ENCODE measurements at regions not wholly inside any gene's neighbourhood (a gene's known extent, or its start where the extent isn't known, plus 50 kb on each side); places are given as distances from the start of the nearest gene placed in this dataset.

DNA sequence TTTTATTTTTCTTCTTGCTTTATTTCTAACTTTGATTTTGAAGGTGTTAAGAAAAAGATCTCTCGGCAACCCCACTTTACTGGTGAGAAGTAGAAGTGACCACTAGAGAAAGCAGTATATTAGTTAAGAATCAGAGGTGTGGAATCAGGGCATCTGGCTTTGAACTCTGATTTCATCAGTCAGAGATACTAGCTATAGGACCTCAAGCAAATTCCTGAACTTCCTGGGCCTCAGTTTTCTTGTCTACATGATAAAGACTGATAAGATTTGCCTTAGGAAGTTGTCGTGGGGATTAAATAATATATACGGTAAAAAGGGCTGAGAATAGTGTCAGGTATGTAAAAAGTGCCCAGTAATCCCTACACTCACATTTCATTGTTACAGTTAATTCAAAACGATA, 440.3 kb upstream of the CRIM1 start:
- Histone ChIP-seq H3K4me1 (ENCODE audit: control insufficient read depth in 5 of 5, insufficient read depth in 5 of 5, low read length in 5 of 5) (no peaks in the 10 kb centered on the region), H3K27ac (ENCODE audit: low read depth in 1 of 2, low read length in 1 of 2) (no peak overlapping the region), H3K4me3 (no peak overlapping the region), H3K36me3 (ENCODE audit: control insufficient read depth in 4 of 4, insufficient read depth in 4 of 4, low read length in 4 of 4) (no peaks in the 10 kb centered on the region), H3K9ac (ENCODE audit: insufficient read depth in 1 of 2, low read length in 2 of 2) (no peak overlapping the region), H3K9me3 (ENCODE audit: control insufficient read depth in 4 of 4, insufficient read depth in 3 of 4, low read length in 3 of 4) (no peaks in the 10 kb centered on the region), H3K27me3 (ENCODE audit: control insufficient read depth in 3 of 3, insufficient read depth in 3 of 3, low read length in 2 of 3) (no peaks in the 10 kb centered on the region)
- ATAC-seq (ENCODE audit: insufficient read depth, low FRiP score) (no peak), DNase-seq (no peak)
- TF ChIP-seq, protein P1, sequence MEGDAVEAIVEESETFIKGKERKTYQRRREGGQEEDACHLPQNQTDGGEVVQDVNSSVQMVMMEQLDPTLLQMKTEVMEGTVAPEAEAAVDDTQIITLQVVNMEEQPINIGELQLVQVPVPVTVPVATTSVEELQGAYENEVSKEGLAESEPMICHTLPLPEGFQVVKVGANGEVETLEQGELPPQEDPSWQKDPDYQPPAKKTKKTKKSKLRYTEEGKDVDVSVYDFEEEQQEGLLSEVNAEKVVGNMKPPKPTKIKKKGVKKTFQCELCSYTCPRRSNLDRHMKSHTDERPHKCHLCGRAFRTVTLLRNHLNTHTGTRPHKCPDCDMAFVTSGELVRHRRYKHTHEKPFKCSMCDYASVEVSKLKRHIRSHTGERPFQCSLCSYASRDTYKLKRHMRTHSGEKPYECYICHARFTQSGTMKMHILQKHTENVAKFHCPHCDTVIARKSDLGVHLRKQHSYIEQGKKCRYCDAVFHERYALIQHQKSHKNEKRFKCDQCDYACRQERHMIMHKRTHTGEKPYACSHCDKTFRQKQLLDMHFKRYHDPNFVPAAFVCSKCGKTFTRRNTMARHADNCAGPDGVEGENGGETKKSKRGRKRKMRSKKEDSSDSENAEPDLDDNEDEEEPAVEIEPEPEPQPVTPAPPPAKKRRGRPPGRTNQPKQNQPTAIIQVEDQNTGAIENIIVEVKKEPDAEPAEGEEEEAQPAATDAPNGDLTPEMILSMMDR (IDR thresholded peaks at IDR 0.05; ENCODE audit: control extremely low read depth, extremely low read depth) = no peak
- WGBS, 2 donors = 77 to 80% methylated on average over 4 of the region's 4 CpGs

DNA sequence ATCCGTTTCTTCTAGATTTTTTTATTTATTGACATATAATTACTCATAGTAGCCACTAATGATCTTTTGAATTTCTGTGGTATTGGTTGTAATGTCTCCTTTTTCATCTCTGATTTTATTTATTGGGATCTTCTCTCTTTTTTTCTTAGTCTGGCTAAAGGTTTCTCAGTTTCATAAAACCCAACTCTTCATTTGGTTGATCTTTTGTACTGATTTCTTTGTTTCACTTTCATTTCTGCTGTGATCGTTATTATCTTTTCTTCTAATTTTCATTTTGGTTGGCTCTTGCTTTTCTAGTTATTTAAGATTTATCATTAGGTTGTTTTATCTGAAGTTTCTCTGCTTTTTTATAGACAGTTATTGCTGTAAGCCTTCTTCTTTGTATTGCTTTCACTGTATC, 463.6 kb upstream of the CRIM1 start:
- Histone ChIP-seq H3K4me1 (ENCODE audit: control insufficient read depth in 5 of 5, insufficient read depth in 5 of 5, low read length in 5 of 5) (no peaks in the 10 kb centered on the region), H3K27ac (ENCODE audit: low read depth in 1 of 2, low read length in 1 of 2) (no peak overlapping the region), H3K9me3 (ENCODE audit: control insufficient read depth in 4 of 4, insufficient read depth in 3 of 4, low read length in 3 of 4) (no peaks in the 10 kb centered on the region), H3K27me3 (ENCODE audit: control insufficient read depth in 3 of 3, insufficient read depth in 3 of 3, low read length in 2 of 3) (no peaks in the 10 kb centered on the region), H3K36me3 (ENCODE audit: control insufficient read depth in 4 of 4, insufficient read depth in 4 of 4, low read length in 4 of 4) (no peaks in the 10 kb centered on the region), H3K4me3 (no peak overlapping the region), H3K9ac (ENCODE audit: insufficient read depth in 1 of 2, low read length in 2 of 2) (no peak overlapping the region)
- 86% methylated on average over 2 of the region's 2 CpGs for WGBS, 2 donors
- no peak for ATAC-seq (ENCODE audit: insufficient read depth, low FRiP score)
- TF ChIP-seq, protein P1 (IDR thresholded peaks at IDR 0.05; ENCODE audit: control extremely low read depth, extremely low read depth) = no peak
- no peak for DNase-seq

DNA sequence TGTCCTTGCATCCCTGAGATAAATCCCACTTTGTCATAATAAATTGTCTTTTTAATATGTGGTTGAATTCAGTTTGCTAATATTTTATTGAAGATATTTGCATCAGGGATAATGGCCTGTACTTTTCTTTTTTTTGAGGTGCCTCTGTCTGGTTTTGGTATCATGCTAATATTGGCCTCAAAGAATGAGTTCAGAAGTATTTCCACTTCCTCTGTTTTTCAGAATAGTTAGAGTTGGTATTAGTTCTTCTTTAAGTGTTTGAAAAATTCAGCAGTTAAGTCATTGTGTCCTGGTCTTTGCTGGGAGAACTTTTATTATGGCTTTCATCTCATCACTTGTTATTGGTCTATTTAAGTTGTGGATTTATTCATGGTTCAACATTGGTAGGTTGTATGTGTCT, 464.1 kb upstream of the CRIM1 start:
- no peak for DNase-seq
- Histone ChIP-seq H3K9ac (ENCODE audit: insufficient read depth in 1 of 2, low read length in 2 of 2) (no peak overlapping the region), H3K27ac (ENCODE audit: low read depth in 1 of 2, low read length in 1 of 2) (no peak overlapping the region), H3K4me3 (no peak overlapping the region), H3K9me3 (ENCODE audit: control insufficient read depth in 4 of 4, insufficient read depth in 3 of 4, low read length in 3 of 4) (no peaks in the 10 kb centered on the region), H3K27me3 (ENCODE audit: control insufficient read depth in 3 of 3, insufficient read depth in 3 of 3, low read length in 2 of 3) (no peaks in the 10 kb centered on the region), H3K4me1 (ENCODE audit: control insufficient read depth in 5 of 5, insufficient read depth in 5 of 5, low read length in 5 of 5) (no peaks in the 10 kb centered on the region), H3K36me3 (ENCODE audit: control insufficient read depth in 4 of 4, insufficient read depth in 4 of 4, low read length in 4 of 4) (no peaks in the 10 kb centered on the region)
- ATAC-seq (ENCODE audit: insufficient read depth, low FRiP score) = no peak
- TF ChIP-seq, protein P1 (IDR thresholded peaks at IDR 0.05; ENCODE audit: control extremely low read depth, extremely low read depth) = no peak

DNA sequence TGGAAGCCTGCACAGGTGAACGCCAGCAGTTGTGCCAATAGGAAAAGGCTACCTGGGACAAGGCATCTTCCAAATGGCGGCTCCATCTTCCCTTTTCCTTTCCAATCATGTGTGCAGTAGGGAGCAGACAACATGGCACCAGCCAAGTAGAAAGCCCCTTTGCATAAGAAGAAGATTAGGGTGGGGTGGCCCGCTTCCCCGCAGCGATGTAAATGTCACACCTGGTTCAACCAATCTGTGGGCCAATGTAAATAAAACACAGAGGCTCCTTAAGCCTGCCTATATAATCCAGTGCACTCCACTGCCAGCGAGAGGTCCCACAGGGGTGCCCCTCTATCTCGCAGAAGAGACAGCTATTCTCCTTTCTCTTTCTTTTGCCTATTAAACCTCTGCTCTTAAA, 468.4 kb upstream of the CRIM1 start:
- H3K4me3 ChIP-seq = no peak overlapping the region
- WGBS, 2 donors = 92 to 93% methylated on average over 7 of the region's 7 CpGs
- TF ChIP-seq, protein P1 (IDR thresholded peaks at IDR 0.05; ENCODE audit: control extremely low read depth, extremely low read depth) = no peak
- H3K27ac ChIP-seq (ENCODE audit: low read depth in 1 of 2, low read length in 1 of 2) = no peak overlapping the region
- no peaks in the 10 kb centered on the region for H3K9me3 ChIP-seq (ENCODE audit: control insufficient read depth in 4 of 4, insufficient read depth in 3 of 4, low read length in 3 of 4)
- H3K4me1 ChIP-seq (ENCODE audit: control insufficient read depth in 5 of 5, insufficient read depth in 5 of 5, low read length in 5 of 5) = no peaks in the 10 kb centered on the region
- no peak for ATAC-seq (ENCODE audit: insufficient read depth, low FRiP score)
- no peak overlapping the region for H3K9ac ChIP-seq (ENCODE audit: insufficient read depth in 1 of 2, low read length in 2 of 2)
- H3K27me3 ChIP-seq (ENCODE audit: control insufficient read depth in 3 of 3, insufficient read depth in 3 of 3, low read length in 2 of 3) = no peaks in the 10 kb centered on the region
- H3K36me3 ChIP-seq (ENCODE audit: control insufficient read depth in 4 of 4, insufficient read depth in 4 of 4, low read length in 4 of 4) = no peaks in the 10 kb centered on the region
- DNase-seq = no peak

All from lung (tissue), 11 donors.